Testis (tissue), 2 donors: ENCODE measurements at regions not wholly inside any gene's neighbourhood (a gene's known extent, or its start where the extent isn't known, plus 50 kb on each side); places are given as distances from the start of the nearest gene placed in this dataset.

ENCODE experiments used
- CTCF ChIP-seq, 3 experiments: fragments of 450-650 bp in 2 of 3; fragments of 200-600 bp in 1 of 3; sonication (generic) in 1 of 3; IDR thresholded peaks; one replicate each; pipeline ENCODE4 v1.5.1; 2016 to 2019; ENCODE audit warnings: antibody characterized with exemption in 3 of 3, mild to moderate bottlenecking in 2 of 3, moderate library complexity in 1 of 3
- POLR2A ChIP-seq: fragments of 450-650 bp; IDR thresholded peaks from one replicate; pipeline ENCODE4 v1.6.1; 2017; ENCODE audit warnings: antibody characterized with exemption, mild to moderate bottlenecking, moderate library complexity

DNA sequence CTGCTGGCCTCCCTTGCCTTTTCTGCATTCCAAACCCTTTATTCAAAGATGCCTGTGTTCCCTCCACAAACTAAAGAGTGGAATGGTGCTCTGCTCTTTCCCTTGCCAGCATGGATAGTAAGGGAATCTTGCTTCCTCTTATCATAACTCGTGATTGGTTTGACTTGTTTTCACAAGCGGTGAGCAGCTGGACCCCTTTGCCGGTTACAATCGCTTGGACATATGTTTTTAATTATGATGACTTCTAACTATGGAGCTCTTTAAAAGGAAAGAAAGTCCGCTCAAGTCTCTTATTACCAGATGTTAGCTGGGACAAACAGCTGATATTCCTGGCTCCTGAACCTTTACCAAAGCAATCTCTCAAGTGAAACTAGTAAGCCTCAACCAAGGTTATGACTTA, 1094.7 kb downstream of the UQCRFS1 start:
- no peak for TF ChIP-seq CTCF (IDR thresholded peaks at IDR 0.05)
- TF ChIP-seq POLR2A: no peak
